ENCODE measurements at regions not wholly inside any gene's neighbourhood (a gene's known extent, or its start where the extent isn't known, plus 50 kb on each side); places are given as distances from the start of the nearest gene placed in this dataset.
A peak's percentile ranks its signal among the peaks of the same experiment; 100 is the strongest.

GRCh38 chr18:76686737-76687231 lies 135.6 kb upstream of the ZNF236 start:
- DNase-seq (ENCODE audit: extremely low read depth in 1 of 2, low read depth in 1 of 2): no peak

- DNase-seq (ENCODE audit: extremely low read depth in 1 of 2, low read depth in 1 of 2): no peak
Measured at GRCh38 chr18:76685860-76686259, 136.5 kb upstream of the ZNF236 start.

GRCh38 chr18:76685402-76685801 lies 137.0 kb upstream of the ZNF236 start:
- DNase-seq (ENCODE audit: extremely low read depth in 1 of 2, low read depth in 1 of 2): no peak

GRCh38 chr18:76684265-76684664 lies 138.1 kb upstream of the ZNF236 start:
- DNase-seq (ENCODE audit: extremely low read depth in 1 of 2, low read depth in 1 of 2): no peak

- DNase-seq (ENCODE audit: extremely low read depth in 1 of 2, low read depth in 1 of 2): no peak
Measured at GRCh38 chr18:76679945-76680344, 142.4 kb upstream of the ZNF236 start.

- no peak for DNase-seq (ENCODE audit: extremely low read depth in 1 of 2, low read depth in 1 of 2)
Measured at GRCh38 chr18:76679259-76679658, 143.1 kb upstream of the ZNF236 start.

- no peak for DNase-seq (ENCODE audit: extremely low read depth in 1 of 2, low read depth in 1 of 2)
Measured at GRCh38 chr18:76678248-76678647, 144.1 kb upstream of the ZNF236 start.

GRCh38 chr18:76674596-76674995 lies 147.8 kb upstream of the ZNF236 start:
- DNase-seq (ENCODE audit: extremely low read depth in 1 of 2, low read depth in 1 of 2): no peak

- no peak for DNase-seq (ENCODE audit: extremely low read depth in 1 of 2, low read depth in 1 of 2)
Measured at GRCh38 chr18:76673281-76674185, 148.8 kb upstream of the ZNF236 start.

- no peak for DNase-seq (ENCODE audit: extremely low read depth in 1 of 2, low read depth in 1 of 2)
Measured at GRCh38 chr18:76672627-76673026, 149.7 kb upstream of the ZNF236 start.

- DNase-seq (ENCODE audit: extremely low read depth in 1 of 2, low read depth in 1 of 2): no peak
Measured at GRCh38 chr18:76670564-76671288, 151.6 kb upstream of the ZNF236 start.

GRCh38 chr18:76668546-76668945 lies 153.8 kb upstream of the ZNF236 start:
- no peak for DNase-seq (ENCODE audit: extremely low read depth in 1 of 2, low read depth in 1 of 2)

GRCh38 chr18:76668119-76668518 lies 154.2 kb upstream of the ZNF236 start:
- DNase-seq (ENCODE audit: extremely low read depth in 1 of 2, low read depth in 1 of 2): no peak

- no peak for DNase-seq (ENCODE audit: extremely low read depth in 1 of 2, low read depth in 1 of 2)
Measured at GRCh38 chr18:76667603-76668002, 154.8 kb upstream of the ZNF236 start.

GRCh38 chr18:76662626-76663025 lies 159.7 kb upstream of the ZNF236 start:
- no peak for DNase-seq (ENCODE audit: extremely low read depth in 1 of 2, low read depth in 1 of 2)

- DNase-seq (ENCODE audit: extremely low read depth in 1 of 2, low read depth in 1 of 2): no peak
Measured at GRCh38 chr18:76660571-76661192, 161.7 kb upstream of the ZNF236 start.

- peak; percentile 51 to 62 for DNase-seq (ENCODE audit: extremely low read depth in 1 of 2, low read depth in 1 of 2)
Measured at GRCh38 chr18:76658627-76659026, 163.6 kb upstream of the ZNF516 start.

GRCh38 chr18:76657911-76658470 lies 162.9 kb upstream of the ZNF516 start:
- no peak for DNase-seq (ENCODE audit: extremely low read depth in 1 of 2, low read depth in 1 of 2)

GRCh38 chr18:76656925-76657827 lies 162.1 kb upstream of the ZNF516 start:
- no peak for DNase-seq (ENCODE audit: extremely low read depth in 1 of 2, low read depth in 1 of 2)

GRCh38 chr18:76654577-76654976 lies 159.5 kb upstream of the ZNF516 start:
- DNase-seq (ENCODE audit: extremely low read depth in 1 of 2, low read depth in 1 of 2): no peak
